GM12874 (cell line): ENCODE measurements at regions not wholly inside any gene's neighbourhood (a gene's known extent, or its start where the extent isn't known, plus 50 kb on each side); places are given as distances from the start of the nearest gene placed in this dataset.

Experiments used
- TF ChIP-seq, protein P1 (sequence below): IDR thresholded peaks from 2 replicates; pipeline ENCODE4 v1.5.1; 2011; ENCODE audit warnings: low read depth, mild to moderate bottlenecking, control low read depth, low read length, moderate library complexity; ENCODE audit not compliant: insufficient read depth

GRCh38 chr1:214715126-214715525, 112.1 kb downstream of the CENPF start:
- TF ChIP-seq, protein P1, sequence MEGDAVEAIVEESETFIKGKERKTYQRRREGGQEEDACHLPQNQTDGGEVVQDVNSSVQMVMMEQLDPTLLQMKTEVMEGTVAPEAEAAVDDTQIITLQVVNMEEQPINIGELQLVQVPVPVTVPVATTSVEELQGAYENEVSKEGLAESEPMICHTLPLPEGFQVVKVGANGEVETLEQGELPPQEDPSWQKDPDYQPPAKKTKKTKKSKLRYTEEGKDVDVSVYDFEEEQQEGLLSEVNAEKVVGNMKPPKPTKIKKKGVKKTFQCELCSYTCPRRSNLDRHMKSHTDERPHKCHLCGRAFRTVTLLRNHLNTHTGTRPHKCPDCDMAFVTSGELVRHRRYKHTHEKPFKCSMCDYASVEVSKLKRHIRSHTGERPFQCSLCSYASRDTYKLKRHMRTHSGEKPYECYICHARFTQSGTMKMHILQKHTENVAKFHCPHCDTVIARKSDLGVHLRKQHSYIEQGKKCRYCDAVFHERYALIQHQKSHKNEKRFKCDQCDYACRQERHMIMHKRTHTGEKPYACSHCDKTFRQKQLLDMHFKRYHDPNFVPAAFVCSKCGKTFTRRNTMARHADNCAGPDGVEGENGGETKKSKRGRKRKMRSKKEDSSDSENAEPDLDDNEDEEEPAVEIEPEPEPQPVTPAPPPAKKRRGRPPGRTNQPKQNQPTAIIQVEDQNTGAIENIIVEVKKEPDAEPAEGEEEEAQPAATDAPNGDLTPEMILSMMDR = no peak

GRCh38 chr1:214717351-214717750, 114.4 kb downstream of the CENPF start:
- TF ChIP-seq, protein P1 = no peak

GRCh38 chr1:214718724-214719123, 115.7 kb downstream of the CENPF start:
- TF ChIP-seq, protein P1 = no peak

DNA sequence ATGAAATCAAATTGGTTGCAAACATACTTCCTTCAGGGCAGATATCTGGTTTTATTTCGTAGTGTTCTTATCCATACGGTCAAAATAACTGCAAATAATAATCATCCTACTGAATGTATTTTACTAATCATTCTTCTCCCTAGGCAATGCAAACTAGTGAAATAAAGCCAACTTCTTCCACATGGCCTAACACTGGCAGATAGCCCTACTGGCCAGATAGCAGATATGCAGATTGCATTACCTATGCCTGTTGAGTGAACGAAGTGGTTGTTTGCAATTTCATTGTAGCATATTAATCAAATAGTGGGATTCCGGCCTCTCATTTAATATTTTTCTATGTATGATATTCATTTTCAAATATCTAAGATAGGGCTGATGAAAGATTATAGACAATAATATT, 116.2 kb downstream of the CENPF start:
- TF ChIP-seq, protein P1 = no peak

- TF ChIP-seq, protein P1 = no peak
Measured at GRCh38 chr1:214720561-214720960, 117.6 kb downstream of the CENPF start.

DNA sequence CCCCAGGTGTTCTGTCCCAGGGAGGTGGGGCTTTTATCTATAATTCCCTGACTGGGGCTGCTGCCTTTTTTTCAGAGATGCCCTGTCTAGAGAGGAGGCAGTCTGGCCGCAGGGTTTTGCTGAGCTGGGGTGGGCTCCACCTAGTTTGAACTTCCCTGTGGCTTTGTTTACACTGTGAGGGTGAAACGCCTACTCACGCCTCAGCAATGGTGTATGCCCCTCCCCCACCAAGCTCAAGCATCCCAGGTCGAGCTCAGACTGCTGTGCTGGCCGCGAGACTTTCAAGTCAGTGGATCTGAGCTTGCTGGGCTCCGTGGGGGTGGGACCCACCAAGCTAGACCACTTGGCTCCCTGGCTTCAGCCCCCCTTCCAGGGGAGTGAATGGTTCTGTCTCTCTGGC, 124.3 kb downstream of the CENPF start:
- TF ChIP-seq, protein P1 = no peak

GRCh38 chr1:214739621-214740238, 136.7 kb downstream of the CENPF start:
- TF ChIP-seq, protein P1 = no peak
